ENCODE measurements at regions not wholly inside any gene's neighbourhood (a gene's known extent, or its start where the extent isn't known, plus 50 kb on each side); places are given as distances from the start of the nearest gene placed in this dataset.

DNA sequence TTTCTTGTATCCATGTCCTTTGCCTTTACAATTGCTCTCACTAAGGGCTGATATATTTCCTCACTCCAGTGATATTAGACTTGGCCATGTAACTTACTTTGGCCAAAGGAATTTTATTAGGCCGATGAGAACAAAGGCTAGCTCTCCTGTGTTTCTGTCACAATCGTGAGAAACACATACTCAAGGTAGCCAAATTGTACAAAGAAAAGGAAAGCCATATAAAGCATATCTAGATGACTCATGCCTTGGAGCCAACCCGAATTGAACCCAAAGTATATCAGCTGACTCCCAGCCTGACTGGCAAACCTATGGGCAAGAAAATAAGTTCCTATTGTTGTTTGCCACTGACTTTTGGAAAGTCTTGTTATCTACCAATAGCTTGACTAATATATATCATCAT lies 371.7 kb upstream of the LRRC7 start:
- TF ChIP-seq, protein P1, sequence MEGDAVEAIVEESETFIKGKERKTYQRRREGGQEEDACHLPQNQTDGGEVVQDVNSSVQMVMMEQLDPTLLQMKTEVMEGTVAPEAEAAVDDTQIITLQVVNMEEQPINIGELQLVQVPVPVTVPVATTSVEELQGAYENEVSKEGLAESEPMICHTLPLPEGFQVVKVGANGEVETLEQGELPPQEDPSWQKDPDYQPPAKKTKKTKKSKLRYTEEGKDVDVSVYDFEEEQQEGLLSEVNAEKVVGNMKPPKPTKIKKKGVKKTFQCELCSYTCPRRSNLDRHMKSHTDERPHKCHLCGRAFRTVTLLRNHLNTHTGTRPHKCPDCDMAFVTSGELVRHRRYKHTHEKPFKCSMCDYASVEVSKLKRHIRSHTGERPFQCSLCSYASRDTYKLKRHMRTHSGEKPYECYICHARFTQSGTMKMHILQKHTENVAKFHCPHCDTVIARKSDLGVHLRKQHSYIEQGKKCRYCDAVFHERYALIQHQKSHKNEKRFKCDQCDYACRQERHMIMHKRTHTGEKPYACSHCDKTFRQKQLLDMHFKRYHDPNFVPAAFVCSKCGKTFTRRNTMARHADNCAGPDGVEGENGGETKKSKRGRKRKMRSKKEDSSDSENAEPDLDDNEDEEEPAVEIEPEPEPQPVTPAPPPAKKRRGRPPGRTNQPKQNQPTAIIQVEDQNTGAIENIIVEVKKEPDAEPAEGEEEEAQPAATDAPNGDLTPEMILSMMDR (IDR thresholded peaks at IDR 0.05): no peak
- TF ChIP-seq EP300 (IDR thresholded peaks at IDR 0.05): no peak
